T-helper 1 cell treated with Interleukin-12 subunit alpha and Interleukin-12 subunit beta and Interleukin-4 antibody, amounts not matched to agents 30 μg/mL and 1 μg/mL, for 36 hours (primary cell): ENCODE measurements at regions not wholly inside any gene's neighbourhood (a gene's known extent, or its start where the extent isn't known, plus 50 kb on each side); places are given as distances from the start of the nearest gene placed in this dataset.

Source experiments
- H3K27ac Mint-ChIP-seq: one replicate; pipeline ENCODE4 v1.8.0; 2021; ENCODE audit warnings: mild to moderate bottlenecking, mixed read lengths
- H3K27me3 Mint-ChIP-seq: one replicate; pipeline ENCODE4 v1.8.0; 2021; ENCODE audit warnings: low read depth, mixed read lengths
- H3K36me3 Mint-ChIP-seq: one replicate; pipeline ENCODE4 v1.8.0; 2021; ENCODE audit warnings: low read depth, mixed read lengths
- H3K4me1 Mint-ChIP-seq: one replicate; pipeline ENCODE4 v1.8.0; 2021; ENCODE audit warnings: low read depth, mixed read lengths
- H3K4me3 Mint-ChIP-seq: one replicate; pipeline ENCODE4 v1.8.0; 2021; ENCODE audit warnings: mild to moderate bottlenecking, moderate library complexity, mixed read lengths
- H3K9me3 Mint-ChIP-seq: one replicate; pipeline ENCODE4 v1.8.0; 2021; ENCODE audit warnings: mixed read lengths

GRCh38 chr14:42214981-42215491, 608.4 kb downstream of the LRFN5 start:
- H3K27ac Mint-ChIP-seq = no peak overlapping the region
- H3K27me3 Mint-ChIP-seq = no peaks in the 10 kb centered on the region
- H3K36me3 Mint-ChIP-seq = no peaks in the 10 kb centered on the region
- no peak overlapping the region for H3K4me3 Mint-ChIP-seq
- no peaks in the 10 kb centered on the region for H3K4me1 Mint-ChIP-seq
- no peaks in the 10 kb centered on the region for H3K9me3 Mint-ChIP-seq

GRCh38 chr14:42200957-42201356, 594.3 kb downstream of the LRFN5 start:
- Mint-ChIP-seq H3K27ac (no peak overlapping the region), H3K4me1 (no peaks in the 10 kb centered on the region), H3K4me3 (no peak overlapping the region), H3K27me3 (no peaks in the 10 kb centered on the region), H3K36me3 (no peaks in the 10 kb centered on the region), H3K9me3 (peaks cover 14% of the 10 kb centered on the region)

GRCh38 chr14:42198010-42198409, 591.3 kb downstream of the LRFN5 start:
- no peak overlapping the region for H3K27ac Mint-ChIP-seq
- H3K36me3 Mint-ChIP-seq = no peaks in the 10 kb centered on the region
- H3K4me3 Mint-ChIP-seq = no peak overlapping the region
- peaks cover 6% of the 10 kb centered on the region for H3K9me3 Mint-ChIP-seq
- H3K27me3 Mint-ChIP-seq = no peaks in the 10 kb centered on the region
- H3K4me1 Mint-ChIP-seq = no peaks in the 10 kb centered on the region

GRCh38 chr14:42192738-42193653, 586.3 kb downstream of the LRFN5 start:
- H3K9me3 Mint-ChIP-seq = peaks cover 18% of the 10 kb centered on the region
- no peak overlapping the region for H3K27ac Mint-ChIP-seq
- no peak overlapping the region for H3K4me3 Mint-ChIP-seq
- no peaks in the 10 kb centered on the region for H3K36me3 Mint-ChIP-seq
- H3K4me1 Mint-ChIP-seq = no peaks in the 10 kb centered on the region
- no peaks in the 10 kb centered on the region for H3K27me3 Mint-ChIP-seq

- Mint-ChIP-seq H3K27ac (no peak overlapping the region), H3K27me3 (no peaks in the 10 kb centered on the region), H3K36me3 (no peaks in the 10 kb centered on the region), H3K4me1 (no peaks in the 10 kb centered on the region), H3K4me3 (no peak overlapping the region), H3K9me3 (peaks cover 13% of the 10 kb centered on the region)
Observed at GRCh38 chr14:42190744-42191143, 584.1 kb downstream of the LRFN5 start.

GRCh38 chr14:42187846-42188245, 581.2 kb downstream of the LRFN5 start:
- Mint-ChIP-seq H3K9me3 (peaks cover 10% of the 10 kb centered on the region), H3K4me1 (no peaks in the 10 kb centered on the region), H3K27me3 (no peaks in the 10 kb centered on the region), H3K36me3 (no peaks in the 10 kb centered on the region), H3K4me3 (no peak overlapping the region), H3K27ac (no peak overlapping the region)

GRCh38 chr14:42185718-42186117, 579.0 kb downstream of the LRFN5 start:
- H3K9me3 Mint-ChIP-seq = peaks cover 5% of the 10 kb centered on the region
- no peaks in the 10 kb centered on the region for H3K4me1 Mint-ChIP-seq
- H3K27ac Mint-ChIP-seq = no peak overlapping the region
- H3K36me3 Mint-ChIP-seq = no peaks in the 10 kb centered on the region
- H3K4me3 Mint-ChIP-seq = no peak overlapping the region
- no peaks in the 10 kb centered on the region for H3K27me3 Mint-ChIP-seq

- no peaks in the 10 kb centered on the region for H3K36me3 Mint-ChIP-seq
- H3K4me1 Mint-ChIP-seq = no peaks in the 10 kb centered on the region
- no peak overlapping the region for H3K27ac Mint-ChIP-seq
- H3K4me3 Mint-ChIP-seq = no peak overlapping the region
- peaks cover 12% of the 10 kb centered on the region for H3K9me3 Mint-ChIP-seq
- H3K27me3 Mint-ChIP-seq = no peaks in the 10 kb centered on the region
Observed at GRCh38 chr14:42174357-42174756, 567.7 kb downstream of the LRFN5 start.

- H3K36me3 Mint-ChIP-seq = no peaks in the 10 kb centered on the region
- H3K27ac Mint-ChIP-seq = no peak overlapping the region
- H3K4me1 Mint-ChIP-seq = no peaks in the 10 kb centered on the region
- no peaks in the 10 kb centered on the region for H3K27me3 Mint-ChIP-seq
- H3K9me3 Mint-ChIP-seq = peaks cover 12% of the 10 kb centered on the region
- no peak overlapping the region for H3K4me3 Mint-ChIP-seq
Observed at GRCh38 chr14:42173206-42173605, 566.5 kb downstream of the LRFN5 start.

GRCh38 chr14:42172304-42172703, 565.6 kb downstream of the LRFN5 start:
- Mint-ChIP-seq H3K27me3 (no peaks in the 10 kb centered on the region), H3K4me1 (no peaks in the 10 kb centered on the region), H3K4me3 (no peak overlapping the region)

GRCh38 chr14:42163136-42163535, 556.5 kb downstream of the LRFN5 start:
- H3K36me3 Mint-ChIP-seq = no peaks in the 10 kb centered on the region
- H3K9me3 Mint-ChIP-seq = peaks cover 21% of the 10 kb centered on the region
- H3K27ac Mint-ChIP-seq = no peak overlapping the region
- no peak overlapping the region for H3K4me3 Mint-ChIP-seq
- no peaks in the 10 kb centered on the region for H3K4me1 Mint-ChIP-seq
- no peaks in the 10 kb centered on the region for H3K27me3 Mint-ChIP-seq

More at GRCh38 chr14:42172304-42172703, 565.6 kb downstream of the LRFN5 start:
- H3K27ac Mint-ChIP-seq = no peak overlapping the region
- no peaks in the 10 kb centered on the region for H3K36me3 Mint-ChIP-seq
- peaks cover 12% of the 10 kb centered on the region for H3K9me3 Mint-ChIP-seq

GRCh38 chr14:42159138-42159537, 552.5 kb downstream of the LRFN5 start:
- peaks cover 19% of the 10 kb centered on the region for H3K9me3 Mint-ChIP-seq
- H3K27me3 Mint-ChIP-seq = no peaks in the 10 kb centered on the region
- H3K4me3 Mint-ChIP-seq = no peak overlapping the region
- no peak overlapping the region for H3K27ac Mint-ChIP-seq
- no peaks in the 10 kb centered on the region for H3K4me1 Mint-ChIP-seq
- no peaks in the 10 kb centered on the region for H3K36me3 Mint-ChIP-seq

- Mint-ChIP-seq H3K27me3 (no peaks in the 10 kb centered on the region), H3K4me3 (no peak overlapping the region), H3K36me3 (no peaks in the 10 kb centered on the region), H3K4me1 (no peaks in the 10 kb centered on the region), H3K9me3 (peaks cover 13% of the 10 kb centered on the region), H3K27ac (no peak overlapping the region)
Observed at GRCh38 chr14:42149609-42150261, 543.1 kb downstream of the LRFN5 start.

- Mint-ChIP-seq H3K27ac (no peak overlapping the region), H3K9me3 (peaks cover 11% of the 10 kb centered on the region), H3K4me3 (no peak overlapping the region), H3K27me3 (no peaks in the 10 kb centered on the region), H3K36me3 (no peaks in the 10 kb centered on the region), H3K4me1 (no peaks in the 10 kb centered on the region)
Observed at GRCh38 chr14:42145766-42146165, 539.1 kb downstream of the LRFN5 start.

GRCh38 chr14:42143114-42143513, 536.4 kb downstream of the LRFN5 start:
- H3K9me3 Mint-ChIP-seq = peaks cover 11% of the 10 kb centered on the region
- no peaks in the 10 kb centered on the region for H3K4me1 Mint-ChIP-seq
- H3K36me3 Mint-ChIP-seq = no peaks in the 10 kb centered on the region
- H3K27ac Mint-ChIP-seq = no peak overlapping the region
- H3K4me3 Mint-ChIP-seq = no peak overlapping the region
- H3K27me3 Mint-ChIP-seq = no peaks in the 10 kb centered on the region
